ENCODE measurements at regions not wholly inside any gene's neighbourhood (a gene's known extent, or its start where the extent isn't known, plus 50 kb on each side); places are given as distances from the start of the nearest gene placed in this dataset.

- TF ChIP-seq, protein P1, sequence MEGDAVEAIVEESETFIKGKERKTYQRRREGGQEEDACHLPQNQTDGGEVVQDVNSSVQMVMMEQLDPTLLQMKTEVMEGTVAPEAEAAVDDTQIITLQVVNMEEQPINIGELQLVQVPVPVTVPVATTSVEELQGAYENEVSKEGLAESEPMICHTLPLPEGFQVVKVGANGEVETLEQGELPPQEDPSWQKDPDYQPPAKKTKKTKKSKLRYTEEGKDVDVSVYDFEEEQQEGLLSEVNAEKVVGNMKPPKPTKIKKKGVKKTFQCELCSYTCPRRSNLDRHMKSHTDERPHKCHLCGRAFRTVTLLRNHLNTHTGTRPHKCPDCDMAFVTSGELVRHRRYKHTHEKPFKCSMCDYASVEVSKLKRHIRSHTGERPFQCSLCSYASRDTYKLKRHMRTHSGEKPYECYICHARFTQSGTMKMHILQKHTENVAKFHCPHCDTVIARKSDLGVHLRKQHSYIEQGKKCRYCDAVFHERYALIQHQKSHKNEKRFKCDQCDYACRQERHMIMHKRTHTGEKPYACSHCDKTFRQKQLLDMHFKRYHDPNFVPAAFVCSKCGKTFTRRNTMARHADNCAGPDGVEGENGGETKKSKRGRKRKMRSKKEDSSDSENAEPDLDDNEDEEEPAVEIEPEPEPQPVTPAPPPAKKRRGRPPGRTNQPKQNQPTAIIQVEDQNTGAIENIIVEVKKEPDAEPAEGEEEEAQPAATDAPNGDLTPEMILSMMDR (conservative IDR thresholded peaks at IDR 0.05; ENCODE audit: low read length) = no peak
- no peak for TF ChIP-seq EZH2phosphoT487 (IDR thresholded peaks at IDR 0.05; ENCODE audit: borderline replicate concordance)
These were observed 174.1 kb downstream of the PRELID2 start for GRCh38 chr5:145660897-145661640.
